HEK293T (cell line): ENCODE measurements at regions not wholly inside any gene's neighbourhood (a gene's known extent, or its start where the extent isn't known, plus 50 kb on each side); places are given as distances from the start of the nearest gene placed in this dataset.

ENCODE experiments used
- CTCF ChIA-PET: fragments of 350-600 bp; formaldehyde crosslinking; extraction: SDS; loops from one replicate; lab custom pipeline; 2021; ENCODE audit warnings: antibody characterized with exemption, inconsistent platforms; lab: Yijun Ruan, JAX
- POLR2A ChIA-PET: fragments of 350-600 bp; formaldehyde crosslinking; extraction: SDS; loops from one replicate; lab custom pipeline; 2020; ENCODE audit warnings: antibody characterized with exemption, inconsistent platforms; lab: Yijun Ruan, JAX
- DNase-seq: peaks from one replicate; pipeline ENCODE4 v3.0.0; 2012; ENCODE audit warnings: mixed read lengths; ENCODE audit errors: extremely low spot score
- ARNT ChIP-seq: fragments of 450-650 bp; IDR thresholded peaks from 2 replicates; pipeline ENCODE4 v1.6.1; 2017; ENCODE audit warnings: mild to moderate bottlenecking
- BHLHE40 ChIP-seq: fragments of 450-650 bp; IDR thresholded peaks from 2 replicates; pipeline ENCODE4 v1.6.1; 2016; ENCODE audit warnings: mild to moderate bottlenecking, moderate library complexity, borderline replicate concordance
- CTBP1 ChIP-seq: fragments of 450-650 bp; IDR thresholded peaks from 2 replicates; pipeline ENCODE4 v1.6.1; 2016; ENCODE audit warnings: borderline replicate concordance
- ELF4 ChIP-seq: fragments of 450-650 bp; IDR thresholded peaks from 2 replicates; pipeline ENCODE4 v1.6.1; 2017; ENCODE audit warnings: antibody characterized with exemption
- FOXA1 ChIP-seq: fragments of 450-650 bp; IDR thresholded peaks from 2 replicates; pipeline ENCODE4 v1.6.1; 2016; ENCODE audit warnings: mild to moderate bottlenecking
- FOXK2 ChIP-seq: fragments of 450-650 bp; IDR thresholded peaks from 2 replicates; pipeline ENCODE4 v1.6.1; 2016; ENCODE audit warnings: mild to moderate bottlenecking
- FOXM1 ChIP-seq: fragments of 450-650 bp; IDR thresholded peaks from 2 replicates; pipeline ENCODE4 v1.6.1; 2017; ENCODE audit warnings: mild to moderate bottlenecking, borderline replicate concordance
- HDGF ChIP-seq: fragments of 450-650 bp; IDR thresholded peaks from 2 replicates; pipeline ENCODE4 v1.6.1; 2017; ENCODE audit warnings: antibody characterized with exemption, borderline replicate concordance
- L3MBTL2 ChIP-seq: fragments of 450-650 bp; conservative IDR thresholded peaks from 2 replicates; pipeline ENCODE4 v1.6.1; 2016; ENCODE audit warnings: mild to moderate bottlenecking
- LEF1 ChIP-seq: fragments of 450-650 bp; IDR thresholded peaks from 2 replicates; pipeline ENCODE4 v1.6.1; 2017; ENCODE audit warnings: mild to moderate bottlenecking, borderline replicate concordance
- NFRKB ChIP-seq: fragments of 450-650 bp; IDR thresholded peaks from 2 replicates; pipeline ENCODE4 v1.6.1; 2016; ENCODE audit warnings: mild to moderate bottlenecking, moderate library complexity
- SP1 ChIP-seq: fragments of 450-650 bp; IDR thresholded peaks from 2 replicates; pipeline ENCODE4 v1.6.1; 2017
- SUZ12 ChIP-seq: fragments of 450-650 bp; IDR thresholded peaks from 2 replicates; pipeline ENCODE4 v1.6.1; 2016; ENCODE audit warnings: mild to moderate bottlenecking
- TARDBP ChIP-seq: fragments of 450-650 bp; IDR thresholded peaks from 2 replicates; pipeline ENCODE4 v1.6.1; 2016
- ZNF384 ChIP-seq: fragments of 450-650 bp; IDR thresholded peaks from 2 replicates; pipeline ENCODE4 v1.6.1; 2016
- TF ChIP-seq, protein P1 (sequence below): fragments of 450-650 bp; IDR thresholded peaks from 2 replicates; pipeline ENCODE4 v1.6.1; 2016

DNA sequence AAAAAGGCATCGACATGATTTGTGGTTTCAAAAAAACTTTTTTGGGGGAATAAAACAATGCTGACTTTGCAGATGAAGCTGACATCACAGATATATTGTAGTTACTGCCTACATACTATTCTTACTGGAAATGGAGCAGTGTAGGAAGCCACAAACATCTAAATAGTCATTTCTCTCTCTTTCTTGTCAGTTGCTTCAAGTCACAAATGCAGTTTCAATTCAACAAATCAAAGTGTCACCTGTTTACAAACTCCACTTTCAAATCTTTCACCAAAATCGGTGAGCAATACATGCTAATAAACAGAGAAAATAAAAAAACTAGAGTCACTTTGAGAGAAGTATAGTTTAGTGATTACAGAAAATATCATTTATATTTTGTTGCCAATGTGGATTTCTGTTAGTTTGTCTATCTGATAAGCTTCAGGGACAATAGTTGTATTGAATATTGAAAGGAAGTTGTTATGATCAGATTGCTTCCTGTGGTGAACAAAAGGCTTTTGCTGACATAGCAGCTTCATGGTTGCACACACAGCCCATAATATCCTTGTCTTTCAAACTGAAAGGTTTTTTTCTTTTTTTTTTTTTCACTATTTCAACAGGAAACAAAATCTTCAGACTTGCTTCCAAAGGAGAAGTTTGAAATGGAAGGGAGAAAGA lies 49.7 kb upstream of the PTPN13 start:
- DNase-seq = no peak
- ChIA-PET POLR2A (no interaction called here), CTCF (interaction anchor here (1.7 kb wide), 1 partner anchor 46 kb away, joined by 6 read pairs; no protein-coding TSS in a partner anchor)
- TF ChIP-seq LEF1 (no peak), FOXM1 (no peak), FOXA1 (no peak), CTBP1 (no peak), SP1 (no peak), SUZ12 (no peak), FOXK2 (no peak), TARDBP (no peak), NFRKB (no peak), BHLHE40 (no peak), L3MBTL2 (no peak), ZNF384 (no peak), ELF4 (no peak), HDGF (no peak), ARNT (no peak)
- TF ChIP-seq, protein P1, sequence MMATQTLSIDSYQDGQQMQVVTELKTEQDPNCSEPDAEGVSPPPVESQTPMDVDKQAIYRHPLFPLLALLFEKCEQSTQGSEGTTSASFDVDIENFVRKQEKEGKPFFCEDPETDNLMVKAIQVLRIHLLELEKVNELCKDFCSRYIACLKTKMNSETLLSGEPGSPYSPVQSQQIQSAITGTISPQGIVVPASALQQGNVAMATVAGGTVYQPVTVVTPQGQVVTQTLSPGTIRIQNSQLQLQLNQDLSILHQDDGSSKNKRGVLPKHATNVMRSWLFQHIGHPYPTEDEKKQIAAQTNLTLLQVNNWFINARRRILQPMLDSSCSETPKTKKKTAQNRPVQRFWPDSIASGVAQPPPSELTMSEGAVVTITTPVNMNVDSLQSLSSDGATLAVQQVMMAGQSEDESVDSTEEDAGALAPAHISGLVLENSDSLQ = no peak
